ENCODE measurements at regions not wholly inside any gene's neighbourhood (a gene's known extent, or its start where the extent isn't known, plus 50 kb on each side); places are given as distances from the start of the nearest gene placed in this dataset.
"Not testable (repeated sequence)": the region's sequence is repeated elsewhere in the genome, so short reads cannot be mapped to it uniquely, and the experiment has no call there.

- TF ChIP-seq CTCF, POLR2A (IDR thresholded peaks at IDR 0.05): not testable (repeated sequence)
Measured at GRCh38 chr19:20371304-20371703, 194.3 kb downstream of the ZNF737 start.
